A673 (cell line): ENCODE measurements at regions not wholly inside any gene's neighbourhood (a gene's known extent, or its start where the extent isn't known, plus 50 kb on each side); places are given as distances from the start of the nearest gene placed in this dataset.

Experiments used
- BruUV-seq: library from RNA; stranded (reverse); fragments of 400-500 nt; replicated peaks from 2 replicates; lab custom pipeline; 2021; lab: Mats Ljungman, UMichigan
- CTCF ChIA-PET: fragments of 300-600 bp; sonication (Branson Sonifier 250); formaldehyde crosslinking; loops from one replicate; lab custom pipeline; 2022; ENCODE audit warnings: antibody characterized with exemption; lab: Charles Lee
- POLR2A ChIA-PET: fragments of 300-600 bp; sonication (Branson Sonifier 250); formaldehyde crosslinking; loops from one replicate; lab custom pipeline; 2022; ENCODE audit warnings: antibody characterized with exemption; ENCODE audit not compliant: low non-redundant PET; lab: Charles Lee
- DNase-seq: peaks from one replicate; pipeline ENCODE4 v3.0.0-alpha.2; 2015; ENCODE audit warnings: low spot score
- H3K27ac ChIP-seq: fragments of 200-600 bp; sonication (generic); 2 replicates; pipeline ENCODE4 v1.5.1; 2016; ENCODE audit warnings: mixed run types, low read depth, mild to moderate bottlenecking, mixed read lengths, antibody characterized with exemption, low read length; ENCODE audit not compliant: poor library complexity, severe bottlenecking
- H3K27me3 ChIP-seq: fragments of 200-600 bp; sonication (generic); replicated peaks from 2 replicates; pipeline ENCODE4 v1.6.1; 2017; ENCODE audit warnings: mixed run types, low read depth, mild to moderate bottlenecking, mixed read lengths, antibody characterized with exemption, low read length; ENCODE audit not compliant: insufficient read depth, poor library complexity
- H3K36me3 ChIP-seq: fragments of 200-600 bp; sonication (generic); 2 replicates; pipeline ENCODE4 v1.6.1; 2016; ENCODE audit warnings: mixed run types, mild to moderate bottlenecking, mixed read lengths, antibody characterized with exemption, low read length; ENCODE audit not compliant: insufficient read depth, poor library complexity, severe bottlenecking
- H3K4me1 ChIP-seq: fragments of 200-600 bp; sonication (generic); 2 replicates; pipeline ENCODE4 v1.6.1; 2017; ENCODE audit warnings: mixed run types, mild to moderate bottlenecking, mixed read lengths, antibody characterized with exemption, low read length; ENCODE audit not compliant: insufficient read depth, poor library complexity, severe bottlenecking
- H3K4me3 ChIP-seq: fragments of 200-600 bp; sonication (generic); 2 replicates; pipeline ENCODE4 v1.5.1; 2016; ENCODE audit warnings: low read depth, mixed run types, mild to moderate bottlenecking, mixed read lengths, low read length; ENCODE audit not compliant: poor library complexity, severe bottlenecking
- H3K9me3 ChIP-seq: fragments of 200-600 bp; sonication (generic); 2 replicates; pipeline ENCODE4 v1.6.1; 2016; ENCODE audit warnings: mixed run types, low read depth, mild to moderate bottlenecking, mixed read lengths, antibody characterized with exemption, low read length; ENCODE audit not compliant: poor library complexity, severe bottlenecking
- CTCF ChIP-seq: fragments of 300-800, 200-600 bp; sonication (generic); conservative IDR thresholded peaks from 2 replicates; pipeline ENCODE4 v1.5.1; 2017; ENCODE audit warnings: low read depth, mild to moderate bottlenecking, antibody characterized with exemption, low read length, moderate library complexity, mixed read lengths
- EZH2 ChIP-seq: fragments of 200-600 bp; sonication (generic); IDR thresholded peaks from 2 replicates; pipeline ENCODE4 v1.6.1; 2017; ENCODE audit warnings: borderline replicate concordance, low read depth, mild to moderate bottlenecking, mixed read lengths, antibody characterized with exemption, low read length; ENCODE audit not compliant: poor library complexity, severe bottlenecking
- intact Hi-C: fragments of 100-400 bp; cut with micrococcal nuclease; formaldehyde crosslinking; loops from one replicate; pipeline ENCODE4 v1.10.0; 2022; ENCODE audit not compliant: unreplicated experiment

GRCh38 chr9:75365196-75365595, 276.9 kb downstream of the OSTF1 start:
- no peak for TF ChIP-seq CTCF
- TF ChIP-seq EZH2, result no peak

GRCh38 chr9:75369989-75370388, 281.7 kb downstream of the OSTF1 start:
- ChIA-PET CTCF (no interaction called here), POLR2A (no interaction called here)
- TF ChIP-seq CTCF, result no peak
- TF ChIP-seq EZH2, result no peak
- BruUV-seq, result no TSS peak
- no peaks in the 10 kb centered on the region for H3K4me1 ChIP-seq
- intact Hi-C loops, result loop anchor here (10.0 kb wide), 1 partner anchor 65 kb away; no protein-coding TSS in a partner anchor
- H3K36me3 ChIP-seq, result no peaks in the 10 kb centered on the region
- H3K27ac ChIP-seq, result no peak overlapping the region
- H3K4me3 ChIP-seq, result no peak overlapping the region
- no peaks in the 10 kb centered on the region for H3K27me3 ChIP-seq
- DNase-seq, result no peak
- no peaks in the 10 kb centered on the region for H3K9me3 ChIP-seq

More at GRCh38 chr9:75365196-75365595, 276.9 kb downstream of the OSTF1 start:
- POLR2A ChIA-PET, result no interaction called here
- Histone ChIP-seq H3K4me1 (no peaks in the 10 kb centered on the region), H3K9me3 (peaks cover 14% of the 10 kb centered on the region), H3K27ac (no peak overlapping the region), H3K36me3 (no peaks in the 10 kb centered on the region), H3K4me3 (no peak overlapping the region), H3K27me3 (no peaks in the 10 kb centered on the region)
- BruUV-seq, result no TSS peak
- CTCF ChIA-PET, result no interaction called here
- intact Hi-C loops, result no loop called here
- no peak for DNase-seq

- TF ChIP-seq EZH2 (no peak), CTCF (no peak)
- intact Hi-C loops, result loop anchor here (10.0 kb wide), 1 partner anchor 62 kb away; no protein-coding TSS in a partner anchor
- Histone ChIP-seq H3K4me3 (no peak overlapping the region), H3K27me3 (no peaks in the 10 kb centered on the region), H3K27ac (no peak overlapping the region), H3K9me3 (no peaks in the 10 kb centered on the region), H3K36me3 (no peaks in the 10 kb centered on the region), H3K4me1 (no peaks in the 10 kb centered on the region)
- DNase-seq, result no peak
- BruUV-seq, result no TSS peak
- CTCF ChIA-PET, result no interaction called here
- POLR2A ChIA-PET, result no interaction called here
These were observed 284.4 kb downstream of the OSTF1 start for GRCh38 chr9:75372499-75373268.
